H9 (cell line): ENCODE measurements at regions not wholly inside any gene's neighbourhood (a gene's known extent, or its start where the extent isn't known, plus 50 kb on each side); places are given as distances from the start of the nearest gene placed in this dataset.

Experiments used
- DNase-seq: peaks from one replicate; pipeline ENCODE4 v3.0.0-alpha.2; 2017
- H2AFZ ChIP-seq: one replicate; pipeline ENCODE4 v1.6.1; 2013; ENCODE audit warnings: mild to moderate bottlenecking, low read length, control low read depth, moderate library complexity
- H2AK5ac ChIP-seq: 2 replicates; pipeline ENCODE4 v1.6.1; 2013; ENCODE audit warnings: low read length, control low read depth, mixed read lengths; ENCODE audit not compliant: insufficient read length
- H2BK120ac ChIP-seq: one replicate; pipeline ENCODE4 v1.6.1; 2013; ENCODE audit warnings: low read depth, mild to moderate bottlenecking, low read length, control low read depth, inconsistent platforms; ENCODE audit not compliant: poor library complexity, severe bottlenecking
- H2BK12ac ChIP-seq: 2 replicates; pipeline ENCODE4 v1.6.1; 2013; ENCODE audit warnings: low read length, control low read depth, mixed read lengths, low read depth; ENCODE audit not compliant: insufficient read length
- H2BK15ac ChIP-seq: 2 replicates; pipeline ENCODE4 v1.6.1; 2013; ENCODE audit warnings: low read depth, low read length, control low read depth
- H2BK20ac ChIP-seq: one replicate; pipeline ENCODE4 v1.6.1; 2013; ENCODE audit warnings: low read depth, mild to moderate bottlenecking, low read length, control low read depth, inconsistent platforms; ENCODE audit not compliant: poor library complexity, severe bottlenecking
- H2BK5ac ChIP-seq: 2 replicates; pipeline ENCODE4 v1.6.1; 2013; ENCODE audit warnings: low read length, control low read depth, mixed read lengths; ENCODE audit not compliant: insufficient read length
- H3K14ac ChIP-seq: 2 replicates; pipeline ENCODE4 v1.6.1; 2013; ENCODE audit warnings: low read length, control low read depth; ENCODE audit not compliant: insufficient read depth
- H3K18ac ChIP-seq: 2 replicates; pipeline ENCODE4 v1.6.1; 2013; ENCODE audit warnings: low read depth, mild to moderate bottlenecking, mixed read lengths, low read length, control low read depth; ENCODE audit not compliant: insufficient read length
- H3K23ac ChIP-seq: 2 replicates; pipeline ENCODE4 v1.6.1; 2013; ENCODE audit warnings: low read length, control low read depth, mixed read lengths, low read depth; ENCODE audit not compliant: insufficient read length
- H3K23me2 ChIP-seq: 2 replicates; pipeline ENCODE4 v1.6.1; 2013; ENCODE audit warnings: low read depth, mild to moderate bottlenecking, mixed read lengths, low read length, control low read depth; ENCODE audit not compliant: insufficient read length, poor library complexity, severe bottlenecking
- H3K27ac ChIP-seq: 2 replicates; pipeline ENCODE4 v1.5.1; 2013; ENCODE audit warnings: low read length, control low read depth, mixed read lengths, low read depth; ENCODE audit not compliant: insufficient read length
- H3K27me3 ChIP-seq: 2 replicates; pipeline ENCODE4 v1.6.1; 2013; ENCODE audit warnings: low read length, control low read depth, inconsistent platforms; ENCODE audit not compliant: insufficient read depth
- H3K4ac ChIP-seq: 2 replicates; pipeline ENCODE4 v1.6.1; 2013; ENCODE audit warnings: low read depth, mild to moderate bottlenecking, control low read depth, inconsistent platforms, low read length, moderate library complexity
- H3K4me1 ChIP-seq: 2 replicates; pipeline ENCODE4 v1.6.1; 2013; ENCODE audit warnings: low read length, control low read depth, inconsistent platforms; ENCODE audit not compliant: insufficient read depth
- H3K4me2 ChIP-seq: 2 replicates; pipeline ENCODE4 v1.6.1; 2013; ENCODE audit warnings: low read length, control low read depth, mixed read lengths; ENCODE audit not compliant: insufficient read length, insufficient read depth
- H3K56ac ChIP-seq: 2 replicates; pipeline ENCODE4 v1.6.1; 2013; ENCODE audit warnings: low read depth, mild to moderate bottlenecking, mixed read lengths, low read length, control low read depth; ENCODE audit not compliant: insufficient read length
- H3K79me1 ChIP-seq: 2 replicates; pipeline ENCODE4 v1.6.1; 2013; ENCODE audit warnings: low read depth, mild to moderate bottlenecking, moderate library complexity, low read length, control low read depth, inconsistent platforms; ENCODE audit not compliant: insufficient read depth, poor library complexity, severe bottlenecking
- H3K79me2 ChIP-seq: 2 replicates; pipeline ENCODE4 v1.6.1; 2013; ENCODE audit warnings: low read length, control low read depth, inconsistent platforms; ENCODE audit not compliant: insufficient read depth
- H3K9ac ChIP-seq: 2 replicates; pipeline ENCODE4 v1.6.1; 2013; ENCODE audit warnings: low read length, control low read depth, mixed read lengths; ENCODE audit not compliant: insufficient read length; ENCODE audit errors: extremely low read depth
- H3K9me3 ChIP-seq: one replicate; pipeline ENCODE4 v1.6.1; 2013; ENCODE audit warnings: low read depth, low read length, inconsistent platforms; ENCODE audit not compliant: control insufficient read depth
- H3T11ph ChIP-seq: one replicate; pipeline ENCODE4 v1.6.1; 2013; ENCODE audit warnings: mild to moderate bottlenecking, low read length, control low read depth, inconsistent platforms
- H4K20me1 ChIP-seq: one replicate; pipeline ENCODE4 v1.6.1; 2013; ENCODE audit not compliant: control insufficient read depth, insufficient read length, insufficient read depth
- H4K5ac ChIP-seq: 2 replicates; pipeline ENCODE4 v1.6.1; 2013; ENCODE audit warnings: low read depth, mild to moderate bottlenecking, mixed read lengths, low read length, control low read depth; ENCODE audit not compliant: insufficient read length
- H4K8ac ChIP-seq: replicated peaks from 2 replicates; pipeline ENCODE4 v1.6.1; 2013; ENCODE audit warnings: low read length, control low read depth, mixed read lengths, low read depth; ENCODE audit not compliant: insufficient read length
- H4K91ac ChIP-seq: 2 replicates; pipeline ENCODE4 v1.6.1; 2013; ENCODE audit warnings: low read depth, mild to moderate bottlenecking, moderate library complexity, mixed read lengths, low read length, control low read depth; ENCODE audit not compliant: insufficient read length
- H3K27ac Mint-ChIP-seq, 3 experiments: 2 replicates in 2 of 3; 3 replicates in 1 of 3; pipeline ENCODE4 v1.8.0; 2020 to 2021; ENCODE audit warnings: mixed read lengths in 3 of 3, mild to moderate bottlenecking in 1 of 3, moderate library complexity in 1 of 3
- H3K27me3 Mint-ChIP-seq: 2 replicates; pipeline ENCODE4 v1.8.0; 2021; ENCODE audit warnings: low read depth, mild to moderate bottlenecking, moderate library complexity, mixed read lengths
- H3K36me3 Mint-ChIP-seq, 3 experiments: 2 replicates in 2 of 3; 3 replicates in 1 of 3; pipeline ENCODE4 v1.8.0; 2020 to 2021; ENCODE audit warnings: low read depth in 3 of 3, mixed read lengths in 3 of 3; ENCODE audit not compliant: insufficient read depth in 1 of 3
- H3K4me1 Mint-ChIP-seq, 2 experiments: 2 replicates each; pipeline ENCODE4 v1.8.0; 2020; ENCODE audit warnings: mixed read lengths in 2 of 2
- H3K4me3 Mint-ChIP-seq, 2 experiments: 2 replicates in 1 of 2; 3 replicates in 1 of 2; pipeline ENCODE4 v1.8.0; 2020 to 2021; ENCODE audit warnings: mild to moderate bottlenecking in 2 of 2, mixed read lengths in 2 of 2, moderate library complexity in 1 of 2
- H3K9me3 Mint-ChIP-seq, 2 experiments: 2 replicates in 1 of 2; 3 replicates in 1 of 2; pipeline ENCODE4 v1.8.0; 2020; ENCODE audit warnings: mild to moderate bottlenecking in 2 of 2, mixed read lengths in 2 of 2, moderate library complexity in 1 of 2
- CTCF ChIP-seq: fragments of 200-600 bp; sonication (generic); conservative IDR thresholded peaks from 3 replicates; pipeline ENCODE4 v1.8.0; 2021; ENCODE audit warnings: antibody characterized with exemption, mild to moderate bottlenecking
- WGBS: extraction: QIAGEN DNeasy Blood & Tissue Kit; methylation state at CpG from one replicate; pipeline ENCODE4 v1.1.7; 2013; ENCODE audit warnings: missing lambda C conversion rate, low lambda C conversion rate, mixed read lengths; ENCODE audit not compliant: insufficient read length; ENCODE audit errors: extremely low coverage; 5-methylcytosine and 5-hydroxymethylcytosine counted together

GRCh38 chr1:217311269-217311668 lies 319.6 kb downstream of the GPATCH2 start:
- no CpG with 5 or more reads among the region's 2 CpGs for WGBS
- H3K18ac ChIP-seq: no peak overlapping the region
- TF ChIP-seq CTCF: no peak

More at GRCh38 chr1:217311269-217311668, 319.6 kb downstream of the GPATCH2 start:
- no peak overlapping the region for H2BK12ac ChIP-seq
- no peak overlapping the region for H4K91ac ChIP-seq
- Mint-ChIP-seq H3K4me3 (no peak overlapping the region), H3K4me1 (peaks cover 6 to 10% of the 10 kb centered on the region in 2 experiments), H3K27ac (no peak overlapping the region), H3K27me3 (no peaks in the 10 kb centered on the region), H3K9me3 (peaks cover 3 to 6% of the 10 kb centered on the region in 2 experiments; a peak in 4 of 5 replicates), H3K36me3 (peaks cover 0 to 5% (median 2%) of the 10 kb centered on the region in 3 experiments; a peak in 3 of 7 replicates)
- H3K27ac ChIP-seq: no peak overlapping the region
- H3K23me2 ChIP-seq: no peaks in the 10 kb centered on the region
- no peak overlapping the region for H3K4me2 ChIP-seq
- no peak overlapping the region for H3K56ac ChIP-seq
- no peak overlapping the region for H3K9ac ChIP-seq
- H3K9me3 ChIP-seq: no peaks in the 10 kb centered on the region
- no peaks in the 10 kb centered on the region for H3K79me2 ChIP-seq
- H2AFZ ChIP-seq: no peak overlapping the region
- H4K5ac ChIP-seq: no peak overlapping the region
- H3K27me3 ChIP-seq: no peaks in the 10 kb centered on the region
- no peaks in the 10 kb centered on the region; the same call in 1 of the 2 replicates for H3K4me1 ChIP-seq
- H3T11ph ChIP-seq: no peak overlapping the region
- no peak overlapping the region for H3K4ac ChIP-seq
- no peak overlapping the region for H2BK5ac ChIP-seq
- DNase-seq: no peak
- H2BK15ac ChIP-seq: no peak overlapping the region
- no peak overlapping the region for H3K14ac ChIP-seq
- no peak overlapping the region for H2AK5ac ChIP-seq
- no peak overlapping the region for H3K23ac ChIP-seq
- no peak overlapping the region for H2BK20ac ChIP-seq
- no peak overlapping the region for H2BK120ac ChIP-seq
- no peaks in the 10 kb centered on the region for H4K20me1 ChIP-seq
- no peaks in the 10 kb centered on the region for H3K79me1 ChIP-seq
- no peak overlapping the region for H4K8ac ChIP-seq
